Heart right ventricle (tissue), 16 donors: ENCODE measurements at regions not wholly inside any gene's neighbourhood (a gene's known extent, or its start where the extent isn't known, plus 50 kb on each side); places are given as distances from the start of the nearest gene placed in this dataset.

Source experiments
- ATAC-seq, 8 donors: fragments of 200-7000 bp; cut with Tn5 transposase; one replicate each; pipeline ENCODE4 v1.9.1; 2020; ENCODE audit warnings: mild to moderate bottlenecking in 8 of 8, moderate library complexity in 8 of 8, moderate number of reproducible peaks in 1 of 8
- DNase-seq, 2 donors: peaks; one replicate each; pipeline ENCODE4 v3.0.0-alpha.2; 2020
- H3K27ac ChIP-seq, 10 donors: fragments of 200-600 bp; sonication (generic) in 2 of 10; one replicate each; pipeline versions ENCODE4 v1.5.0 to v1.8.0; 2020 to 2022; ENCODE audit warnings: mild to moderate bottlenecking in 3 of 10
- H3K27me3 ChIP-seq, 7 donors: fragments of 200-600 bp; one replicate each; pipeline ENCODE4 v1.8.0; 2021 to 2022; ENCODE audit warnings: mild to moderate bottlenecking in 2 of 7
- H3K36me3 ChIP-seq, 9 donors: fragments of 200-600 bp; sonication (generic) in 1 of 9; one replicate each; pipeline versions ENCODE4 v1.5.0 to v1.8.0; 2020 to 2022; ENCODE audit warnings: mild to moderate bottlenecking in 2 of 9
- H3K4me1 ChIP-seq, 9 donors: fragments of 200-600 bp; sonication (generic) in 1 of 9; one replicate each; pipeline versions ENCODE4 v1.5.0 to v1.8.0; 2020 to 2022; ENCODE audit warnings: mild to moderate bottlenecking in 4 of 9
- H3K4me3 ChIP-seq, 10 donors: fragments of 200-600 bp; sonication (generic) in 2 of 10; one replicate each; pipeline versions ENCODE4 v1.5.0 to v1.8.0; 2020 to 2022; ENCODE audit warnings: mild to moderate bottlenecking in 7 of 10, moderate library complexity in 2 of 10
- H3K9me3 ChIP-seq, 11 donors: fragments of 200-600 bp in 10 of 11; sonication (generic) in 2 of 11; one replicate each; pipeline versions ENCODE4 v1.5.0 to v1.8.0; 2013 to 2022; ENCODE audit warnings: mild to moderate bottlenecking in 2 of 11, control low read depth in 1 of 11, moderate library complexity in 1 of 11
- CTCF ChIP-seq, 9 donors: fragments of 200-600 bp; sonication (generic) in 2 of 9; IDR thresholded peaks; one replicate each; pipeline versions ENCODE4 v1.5.0 to v1.8.0; 2021 to 2022; ENCODE audit warnings: antibody characterized with exemption in 9 of 9, mild to moderate bottlenecking in 5 of 9, moderate library complexity in 1 of 9
- WGBS, 2 donors: extraction: QIAGEN DNeasy Blood & Tissue Kit; methylation state at CpG; one replicate each; pipeline ENCODE4 v1.1.7; 2013; ENCODE audit warnings: inconsistent platforms in 1 of 2; 5-methylcytosine and 5-hydroxymethylcytosine counted together
- intact Hi-C, 10 donors: fragments of 100-400 bp; cut with DNase I; formaldehyde crosslinking; loops; one replicate each; pipeline versions ENCODE4 v1.11.1 to v1.14.2; 2022
- donor health status: Arrhythmogenic right ventricular cardiomyopathy.
- donor health status: ischemic (EF 13 %, LVEDD 7.1; RV severe dilation, severe dysfunction).
- donor health status: healthy with polysubstance abuse.
- donor health status: DM: no; HTN: yes; CAD: no.
- donor health status: DM: no; HTN: no; CAD: no.
- donor health status: ischemic (EF 25% LVEDD 6.9; RV normal size, moderate dysfunction).
- donor health status: ischemic (EF 25% LVEDD 5.7; RV mildly dilated, moderate dysfunction).
- donor health status: healthy.
- donor health status: DM: yes; HTN: yes; CAD: no.
- donor health status: Ischemic cardiomyopathy.
- donor health status: ischemic (EF 35%, LVEDD 5.7; RV mildly dilated, moderate dysfunction).
- donor health status: nonischemic (EF 11% LVEDD 7.7; RV severe dilation, severe dysfunction).
- donor health status: DM: yes; HTN: yes; CAD: no.
- donor health status: PGD.
- donor health status: ischemic (EF 29% LVEDD 5.4; RV normal size, mild dysfunction).
- donor health status: nonischemic (EF 23%, LVEDD 6.1; RV moderate dilation, normal function).

- Histone ChIP-seq H3K4me3 (no peak overlapping the region), H3K27ac (no peak overlapping the region), H3K27me3 (no peaks in the 10 kb centered on the region), H3K9me3 (peaks cover 0 to 16% (median 0%) of the 10 kb centered on the region in 11 donors), H3K36me3 (no peaks in the 10 kb centered on the region), H3K4me1 (no peaks in the 10 kb centered on the region)
- TF ChIP-seq CTCF (IDR thresholded peaks at IDR 0.05), result no peak
- WGBS, 2 donors, result 55 to 75% methylated on average over 4 of the region's 4 CpGs
- DNase-seq (no peak), ATAC-seq (no peak)
- intact Hi-C loops, result no loop called here
Observed at GRCh38 chr20:24894488-24894887, 54.6 kb upstream of the CST7 start.

GRCh38 chr20:24894967-24895366 lies 54.1 kb upstream of the CST7 start:
- Histone ChIP-seq H3K9me3 (peaks cover 0 to 20% (median 2%) of the 10 kb centered on the region in 11 donors), H3K4me1 (no peaks in the 10 kb centered on the region), H3K27ac (no peak overlapping the region), H3K4me3 (no peak overlapping the region), H3K36me3 (no peaks in the 10 kb centered on the region), H3K27me3 (no peaks in the 10 kb centered on the region)
- 83 to 88% methylated on average over 1 of the region's 1 CpG for WGBS, 2 donors
- intact Hi-C loops, result loop anchor here in 1 of 10 donors (5.0 kb wide), 1 partner anchor 483 kb away; no protein-coding TSS in a partner anchor
- DNase-seq (no peak), ATAC-seq (no peak)
- TF ChIP-seq CTCF (IDR thresholded peaks at IDR 0.05), result no peak

- intact Hi-C loops, result loop anchor here in 1 of 10 donors (5.0 kb wide), 1 partner anchor 483 kb away; no protein-coding TSS in a partner anchor
- ATAC-seq, result no peak
- Histone ChIP-seq H3K4me3 (no peak overlapping the region), H3K36me3 (no peaks in the 10 kb centered on the region), H3K27me3 (no peaks in the 10 kb centered on the region), H3K27ac (no peak overlapping the region), H3K9me3 (peaks cover 0 to 25% (median 2%) of the 10 kb centered on the region in 11 donors), H3K4me1 (no peaks in the 10 kb centered on the region)
- DNase-seq, result no peak
- 60 to 63% methylated on average over 7 of the region's 7 CpGs for WGBS, 2 donors
- TF ChIP-seq CTCF (IDR thresholded peaks at IDR 0.05), result no peak
Observed at GRCh38 chr20:24895431-24895830, 53.6 kb upstream of the CST7 start.

GRCh38 chr20:24895898-24896658 lies 53.0 kb upstream of the CST7 start:
- ATAC-seq, result no peak
- Histone ChIP-seq H3K27me3 (no peaks in the 10 kb centered on the region), H3K4me1 (no peaks in the 10 kb centered on the region), H3K9me3 (peaks cover 0 to 30% (median 2%) of the 10 kb centered on the region in 11 donors), H3K36me3 (no peaks in the 10 kb centered on the region), H3K4me3 (no peak overlapping the region), H3K27ac (no peak overlapping the region)
- DNase-seq, result no peak
- intact Hi-C loops, result loop anchor here in 1 of 10 donors (5.0 kb wide), 1 partner anchor 484 kb away; no protein-coding TSS in a partner anchor
- TF ChIP-seq CTCF (IDR thresholded peaks at IDR 0.05), result no peak
- WGBS, 2 donors, result 86 to 91% methylated on average over 10 of the region's 10 CpGs
